Breast epithelium (tissue), 3 donors: ENCODE measurements at regions not wholly inside any gene's neighbourhood (a gene's known extent, or its start where the extent isn't known, plus 50 kb on each side); places are given as distances from the start of the nearest gene placed in this dataset.

ENCODE experiments used
- POLR2A ChIP-seq: fragments of 450-650 bp; IDR thresholded peaks from one replicate; pipeline ENCODE4 v1.6.1; 2016; ENCODE audit warnings: antibody characterized with exemption, mild to moderate bottlenecking, moderate library complexity
- POLR2AphosphoS5 ChIP-seq, 3 donors: sonication (generic); formaldehyde crosslinking; IDR thresholded peaks; one replicate each; pipeline ENCODE4 v1.6.1; 2017; ENCODE audit warnings: antibody characterized with exemption in 3 of 3
- TF ChIP-seq, protein P1 (sequence below), 3 donors: fragments of 450-650 bp; IDR thresholded peaks; one replicate each; pipeline ENCODE4 v1.5.1; 2016 to 2017; ENCODE audit warnings: antibody characterized with exemption in 3 of 3, mild to moderate bottlenecking in 3 of 3, moderate library complexity in 3 of 3

- TF ChIP-seq, protein P1, sequence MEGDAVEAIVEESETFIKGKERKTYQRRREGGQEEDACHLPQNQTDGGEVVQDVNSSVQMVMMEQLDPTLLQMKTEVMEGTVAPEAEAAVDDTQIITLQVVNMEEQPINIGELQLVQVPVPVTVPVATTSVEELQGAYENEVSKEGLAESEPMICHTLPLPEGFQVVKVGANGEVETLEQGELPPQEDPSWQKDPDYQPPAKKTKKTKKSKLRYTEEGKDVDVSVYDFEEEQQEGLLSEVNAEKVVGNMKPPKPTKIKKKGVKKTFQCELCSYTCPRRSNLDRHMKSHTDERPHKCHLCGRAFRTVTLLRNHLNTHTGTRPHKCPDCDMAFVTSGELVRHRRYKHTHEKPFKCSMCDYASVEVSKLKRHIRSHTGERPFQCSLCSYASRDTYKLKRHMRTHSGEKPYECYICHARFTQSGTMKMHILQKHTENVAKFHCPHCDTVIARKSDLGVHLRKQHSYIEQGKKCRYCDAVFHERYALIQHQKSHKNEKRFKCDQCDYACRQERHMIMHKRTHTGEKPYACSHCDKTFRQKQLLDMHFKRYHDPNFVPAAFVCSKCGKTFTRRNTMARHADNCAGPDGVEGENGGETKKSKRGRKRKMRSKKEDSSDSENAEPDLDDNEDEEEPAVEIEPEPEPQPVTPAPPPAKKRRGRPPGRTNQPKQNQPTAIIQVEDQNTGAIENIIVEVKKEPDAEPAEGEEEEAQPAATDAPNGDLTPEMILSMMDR (IDR thresholded peaks at IDR 0.05) = no peak
- TF ChIP-seq POLR2AphosphoS5 (IDR thresholded peaks at IDR 0.05) (no peak), POLR2A (no peak)
Measured at GRCh38 chr6:111971181-111971841, 82.6 kb upstream of the CCN6 start.
